ENCODE measurements at regions not wholly inside any gene's neighbourhood (a gene's known extent, or its start where the extent isn't known, plus 50 kb on each side); places are given as distances from the start of the nearest gene placed in this dataset.

- H3K27ac ChIP-seq (ENCODE audit: low read length), result no peak overlapping the region
- H4K20me1 ChIP-seq (ENCODE audit: insufficient read depth), result no peaks in the 10 kb centered on the region
- H3K4me3 ChIP-seq (ENCODE audit: low read length), result no peak overlapping the region
- H2AFZ ChIP-seq (ENCODE audit: low read depth, low read length), result no peak overlapping the region
- no peaks in the 10 kb centered on the region for H3K27me3 ChIP-seq (ENCODE audit: insufficient read depth, low read depth, low read length)
- no peak for TF ChIP-seq EP300 (conservative IDR thresholded peaks at IDR 0.05; ENCODE audit: poor library complexity, severe bottlenecking)
- no peak for TF ChIP-seq REST (IDR thresholded peaks at IDR 0.05; ENCODE audit: borderline replicate concordance)
- TF ChIP-seq SMC3 (conservative IDR thresholded peaks at IDR 0.05; ENCODE audit: poor library complexity), result no peak
- TF ChIP-seq EZH2 (IDR thresholded peaks at IDR 0.05; ENCODE audit: borderline replicate concordance, insufficient read depth, low read length, poor library complexity, severe bottlenecking), result no peak
- no peak for TF ChIP-seq CTCF (IDR thresholded peaks at IDR 0.05; ENCODE audit: poor library complexity, severe bottlenecking)
- TF ChIP-seq POLR2AphosphoS5 (IDR thresholded peaks at IDR 0.05), result no peak
- no peak for TF ChIP-seq MXI1 (conservative IDR thresholded peaks at IDR 0.05; ENCODE audit: poor library complexity, severe bottlenecking)
- no peak for TF ChIP-seq TAF1 (IDR thresholded peaks at IDR 0.05; ENCODE audit: low read depth)
- TF ChIP-seq RAD21 (conservative IDR thresholded peaks at IDR 0.05), result no peak
- H3F3A ChIP-seq (ENCODE audit: insufficient read depth, low read length, poor library complexity, severe bottlenecking), result no peaks in the 10 kb centered on the region
- no peak overlapping the region for H3K4me2 ChIP-seq (ENCODE audit: low read length)
- no peaks in the 10 kb centered on the region for H3K9me3 ChIP-seq (ENCODE audit: low read length)
- no peaks in the 10 kb centered on the region for H3K79me2 ChIP-seq (replicated peaks; ENCODE audit: insufficient read depth, low read length)
- no peaks in the 10 kb centered on the region for H3K36me3 ChIP-seq (ENCODE audit: insufficient read depth, low read length)
- no peak overlapping the region for H3K9ac ChIP-seq (ENCODE audit: low read length)
- no peaks in the 10 kb centered on the region for H3K9me2 ChIP-seq (ENCODE audit: insufficient read depth, low read length)
Measured at GRCh38 chr4:184533908-184534307, 59.6 kb upstream of the IRF2 start.

GRCh38 chr4:184531008-184531407 lies 56.7 kb upstream of the IRF2 start:
- H3K79me2 ChIP-seq (replicated peaks; ENCODE audit: insufficient read depth, low read length), result no peaks in the 10 kb centered on the region
- H3K9me2 ChIP-seq (ENCODE audit: insufficient read depth, low read length), result no peaks in the 10 kb centered on the region
- no peaks in the 10 kb centered on the region for H3K9me3 ChIP-seq (ENCODE audit: low read length)
- H3K27me3 ChIP-seq (ENCODE audit: insufficient read depth, low read depth, low read length), result no peaks in the 10 kb centered on the region
- H4K20me1 ChIP-seq (ENCODE audit: insufficient read depth), result no peaks in the 10 kb centered on the region
- no peaks in the 10 kb centered on the region for H3F3A ChIP-seq (ENCODE audit: insufficient read depth, low read length, poor library complexity, severe bottlenecking)
- TF ChIP-seq SMC3 (conservative IDR thresholded peaks at IDR 0.05; ENCODE audit: poor library complexity) (no peak), TAF1 (IDR thresholded peaks at IDR 0.05; ENCODE audit: low read depth) (no peak), CTCF (IDR thresholded peaks at IDR 0.05; ENCODE audit: poor library complexity, severe bottlenecking) (no peak), REST (IDR thresholded peaks at IDR 0.05; ENCODE audit: borderline replicate concordance) (no peak), MXI1 (conservative IDR thresholded peaks at IDR 0.05; ENCODE audit: poor library complexity, severe bottlenecking) (no peak), POLR2AphosphoS5 (IDR thresholded peaks at IDR 0.05) (no peak), RAD21 (conservative IDR thresholded peaks at IDR 0.05) (no peak), EP300 (conservative IDR thresholded peaks at IDR 0.05; ENCODE audit: poor library complexity, severe bottlenecking) (no peak), EZH2 (IDR thresholded peaks at IDR 0.05; ENCODE audit: borderline replicate concordance, insufficient read depth, low read length, poor library complexity, severe bottlenecking) (no peak)
- H3K9ac ChIP-seq (ENCODE audit: low read length), result no peak overlapping the region
- no peak overlapping the region for H3K27ac ChIP-seq (ENCODE audit: low read length)
- no peak overlapping the region for H2AFZ ChIP-seq (ENCODE audit: low read depth, low read length)
- H3K4me2 ChIP-seq (ENCODE audit: low read length), result no peak overlapping the region
- no peaks in the 10 kb centered on the region for H3K36me3 ChIP-seq (ENCODE audit: insufficient read depth, low read length)
- H3K4me3 ChIP-seq (ENCODE audit: low read length), result no peak overlapping the region

Data from neural cell (in vitro differentiated cells).